K562 (cell line): ENCODE measurements at regions not wholly inside any gene's neighbourhood (a gene's known extent, or its start where the extent isn't known, plus 50 kb on each side); places are given as distances from the start of the nearest gene placed in this dataset.

Experiments used
- ATAC-seq: fragments of 200-7000 bp; cut with Tn5 transposase; 3 replicates; pipeline ENCODE4 v1.9.1; 2020; ENCODE audit warnings: moderate library complexity
- BruUV-seq: library from RNA; stranded (reverse); fragments of 400-500 nt; replicated peaks from 2 replicates; lab custom pipeline; 2021; lab: Mats Ljungman, UMichigan
- CTCF ChIA-PET: fragments of 300-600 bp; formaldehyde crosslinking; extraction: SDS; loops from one replicate; lab custom pipeline; 2021; ENCODE audit warnings: low intra/inter-chr PET ratio; lab: Yijun Ruan, JAX
- POLR2A ChIA-PET: fragments of 300-600, 350-650 bp; sonication (Branson Sonifier 250); formaldehyde crosslinking; extraction: SDS; loops from one replicate; lab custom pipeline; 2021; ENCODE audit warnings: antibody characterized with exemption, inconsistent platforms; lab: Yijun Ruan, JAX
- DNase-seq, 4 experiments: peaks; one replicate each; pipeline versions ENCODE4 v3.0.0 to v3.0.0-alpha.2; 2011 to 2018; ENCODE audit warnings: low spot score in 3 of 4, mixed read lengths in 3 of 4; ENCODE audit errors: extremely low read depth in 1 of 4
- FAIRE-seq: peaks from 2 replicates; lab custom pipeline; 2011; peaks lifted over from hg19 to GRCh38; lab: Jason Lieb, UNC
- H2AFZ ChIP-seq: 2 replicates; pipeline ENCODE4 v1.6.0; 2011; ENCODE audit warnings: low read depth, low read length, control low read depth, inconsistent platforms
- H3K27ac ChIP-seq: fragments of 200-600 bp; 3 replicates; pipeline ENCODE4 v1.8.0; 2011; ENCODE audit warnings: low read depth, mild to moderate bottlenecking, control low read depth, inconsistent platforms, low read length, moderate library complexity, mixed read lengths; ENCODE audit errors: extremely low read depth
- H3K27me3 ChIP-seq, 2 experiments: fragments of 300-600 bp in 1 of 2; 2 replicates in 1 of 2; 3 replicates in 1 of 2; pipeline versions ENCODE4 v1.6.0 to v1.8.0; 2011; ENCODE audit warnings: inconsistent platforms in 2 of 2, low read length in 2 of 2, mild to moderate bottlenecking in 1 of 2, mixed read lengths in 1 of 2, moderate library complexity in 1 of 2; ENCODE audit not compliant: control insufficient read depth in 2 of 2, insufficient read depth in 2 of 2
- H3K36me3 ChIP-seq: fragments of 300-600 bp; 3 replicates; pipeline ENCODE4 v1.8.0; 2011; ENCODE audit warnings: mild to moderate bottlenecking, low read length, inconsistent platforms; ENCODE audit not compliant: control insufficient read depth, insufficient read depth
- H3K4me1 ChIP-seq, 2 experiments: fragments of 200-600 bp in 1 of 2; replicated peaks in 1 of 2; 2 replicates in 1 of 2; 3 replicates in 1 of 2; pipeline versions ENCODE4 v1.5.1 to v1.8.0; 2011; ENCODE audit warnings: inconsistent platforms in 2 of 2, low read length in 2 of 2, mild to moderate bottlenecking in 1 of 2, mixed read lengths in 1 of 2, moderate library complexity in 1 of 2; ENCODE audit not compliant: control insufficient read depth in 2 of 2, insufficient read depth in 2 of 2
- H3K4me2 ChIP-seq: 2 replicates; pipeline ENCODE4 v1.6.1; 2011; ENCODE audit warnings: low read length, control low read depth, inconsistent platforms, mixed read lengths; ENCODE audit not compliant: insufficient read depth
- H3K4me3 ChIP-seq: fragments of 200-600 bp; sonication (generic), shearing (Covaris generic); 2 replicates; pipeline ENCODE4 v1.5.1; 2016; ENCODE audit warnings: control low read depth, inconsistent platforms
- H3K79me2 ChIP-seq: fragments of 200-600 bp; 3 replicates; pipeline ENCODE4 v1.8.0; 2011; ENCODE audit warnings: low read length, inconsistent platforms; ENCODE audit not compliant: control insufficient read depth, insufficient read depth
- H3K9ac ChIP-seq, 2 experiments: 2 replicates each; pipeline versions ENCODE4 v1.6.0 to v1.6.1; 2011; ENCODE audit warnings: low read depth in 2 of 2, low read length in 2 of 2, control low read depth in 1 of 2, inconsistent platforms in 1 of 2, mild to moderate bottlenecking in 1 of 2, mixed read lengths in 1 of 2; ENCODE audit not compliant: insufficient read depth in 1 of 2
- H3K9me1 ChIP-seq: one replicate; pipeline ENCODE4 v1.6.0; 2011; ENCODE audit warnings: inconsistent platforms, mild to moderate bottlenecking, low read length, moderate library complexity; ENCODE audit not compliant: control insufficient read depth, insufficient read depth
- H3K9me3 ChIP-seq: replicated peaks from 2 replicates; pipeline ENCODE4 v1.5.1; 2011; ENCODE audit warnings: low read depth, low read length, inconsistent platforms; ENCODE audit not compliant: control insufficient read depth, insufficient read depth
- H4K20me1 ChIP-seq: replicated peaks from 2 replicates; pipeline ENCODE4 v1.6.1; 2011; ENCODE audit warnings: low read length, inconsistent platforms, mixed read lengths; ENCODE audit not compliant: control insufficient read depth, insufficient read depth
- NCOR1 ChIP-seq: fragments of 450-650 bp; IDR thresholded peaks from 2 replicates; pipeline ENCODE4 v1.6.1; 2016; ENCODE audit warnings: mild to moderate bottlenecking, moderate library complexity
- POLR2B ChIP-seq: fragments of 450-650 bp; IDR thresholded peaks from 2 replicates; pipeline ENCODE4 v1.6.1; 2018; ENCODE audit warnings: low read depth; ENCODE audit not compliant: partially characterized antibody
- TCF3 ChIP-seq: sonication (generic); formaldehyde crosslinking; IDR thresholded peaks from 2 replicates; pipeline ENCODE4 v1.4.0; 2020; ENCODE audit warnings: mild to moderate bottlenecking, missing genetic modification reagents
- TEAD1 ChIP-seq, 2 experiments: fragments of 450-650 bp in 1 of 2; sonication (generic) in 1 of 2; formaldehyde crosslinking; IDR thresholded peaks; 2 replicates each; pipeline versions ENCODE4 v1.4.0 to v1.8.0; 2020 to 2022; ENCODE audit warnings: mild to moderate bottlenecking in 2 of 2, missing genetic modification reagents in 1 of 2
- XRCC5 ChIP-seq: fragments of 200-400 bp; formaldehyde crosslinking; IDR thresholded peaks from 2 replicates; pipeline ENCODE4 v1.6.1; 2017; ENCODE audit warnings: low read depth, mild to moderate bottlenecking, low read length
- ZBTB17 ChIP-seq: fragments of 450-650 bp; formaldehyde crosslinking; IDR thresholded peaks from 2 replicates; pipeline ENCODE4 v1.4.0; 2020; ENCODE audit warnings: mild to moderate bottlenecking
- ZKSCAN3 ChIP-seq: fragments of 250-450 bp; sonication (Bioruptor Pico); IDR thresholded peaks from 2 replicates; pipeline ENCODE4 v1.4.0; 2020
- ZNF174 ChIP-seq: fragments of 250-450 bp; sonication (Bioruptor Pico); IDR thresholded peaks from 2 replicates; pipeline ENCODE4 v1.4.0; 2020; ENCODE audit warnings: mild to moderate bottlenecking
- WGBS: fragments of 100-300 bp; shearing (Covaris generic); methylation state at CpG from one replicate; pipeline ENCODE4 v1.1.6; 2016; ENCODE audit warnings: low coverage, mixed read lengths; ENCODE audit not compliant: insufficient coverage; ENCODE audit errors: missing lambda C conversion rate; 5-methylcytosine and 5-hydroxymethylcytosine counted together
- in situ Hi-C: fragments of 300-500 bp; cut with MboI; formaldehyde crosslinking; loops from 4 replicates; pipeline ENCODE4 v1.15.0; 2018; ENCODE audit warnings: inconsistent platforms, mixed read lengths
- intact Hi-C: fragments of 100-400 bp; cut with micrococcal nuclease; formaldehyde crosslinking; loops from 2 replicates; pipeline ENCODE4 v1.14.2; 2022
- TF ChIP-seq, protein P1 (sequence below): fragments of 150-350 bp; IDR thresholded peaks from 2 replicates; pipeline ENCODE4 v1.6.1; 2014; ENCODE audit warnings: low read depth, mild to moderate bottlenecking, low read length, borderline replicate concordance
- TF ChIP-seq, protein P2 (sequence below): fragments of 150-350 bp; conservative IDR thresholded peaks from 2 replicates; pipeline ENCODE4 v1.6.1; 2014; ENCODE audit warnings: low read length

DNA sequence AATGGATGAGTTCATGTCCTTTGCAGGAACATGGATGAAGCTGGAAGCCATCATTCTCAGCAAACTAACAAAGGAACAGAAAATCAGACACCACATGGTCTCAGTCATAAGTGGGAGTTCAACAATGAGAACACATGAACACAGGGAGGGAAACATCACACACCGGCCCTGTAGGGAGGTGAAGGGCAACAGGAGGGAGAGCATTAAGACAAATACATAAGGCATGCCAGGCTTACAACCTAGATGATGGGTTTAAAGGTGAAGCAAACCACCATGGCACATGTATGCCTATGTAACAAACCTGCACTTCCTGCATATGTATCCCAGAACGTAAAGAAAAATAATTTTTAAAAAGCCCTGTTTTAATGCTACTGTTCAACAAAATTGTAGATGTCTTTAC lies 914.2 kb upstream of the ATXN7L3B start:
- BruUV-seq: no TSS peak
- Histone ChIP-seq H4K20me1 (no peaks in the 10 kb centered on the region), H2AFZ (no peak overlapping the region), H3K9ac (no peak overlapping the region), H3K4me1 (no peaks in the 10 kb centered on the region), H3K4me3 (no peak overlapping the region), H3K9me3 (no peaks in the 10 kb centered on the region; the same call in 1 of the 2 replicates), H3K4me2 (no peak overlapping the region), H3K27ac (no peak overlapping the region), H3K79me2 (no peaks in the 10 kb centered on the region), H3K27me3 (no peaks in the 10 kb centered on the region), H3K9me1 (no peaks in the 10 kb centered on the region), H3K36me3 (no peaks in the 10 kb centered on the region)
- POLR2A ChIA-PET: no interaction called here
- 2% methylated on average over 2 of the region's 2 CpGs for WGBS
- intact Hi-C loops (no loop called here), in situ Hi-C loops (loop anchor here (10.0 kb wide), 1 partner anchor 559 kb away; no protein-coding TSS in a partner anchor)
- no peak for ATAC-seq
- FAIRE-seq: no peak
- CTCF ChIA-PET: no interaction called here
- TF ChIP-seq NCOR1 (no peak), TCF3 (CRISPR knock-in tag) (no peak), XRCC5 (no peak), POLR2B (no peak), TEAD1 (CRISPR knock-in tag; IDR thresholded peaks at IDR 0.05) (no peak), ZBTB17 (CRISPR knock-in tag) (no peak), ZNF174 (CRISPR knock-in tag) (no peak), ZKSCAN3 (CRISPR knock-in tag) (no peak)
- TF ChIP-seq, protein P1, sequence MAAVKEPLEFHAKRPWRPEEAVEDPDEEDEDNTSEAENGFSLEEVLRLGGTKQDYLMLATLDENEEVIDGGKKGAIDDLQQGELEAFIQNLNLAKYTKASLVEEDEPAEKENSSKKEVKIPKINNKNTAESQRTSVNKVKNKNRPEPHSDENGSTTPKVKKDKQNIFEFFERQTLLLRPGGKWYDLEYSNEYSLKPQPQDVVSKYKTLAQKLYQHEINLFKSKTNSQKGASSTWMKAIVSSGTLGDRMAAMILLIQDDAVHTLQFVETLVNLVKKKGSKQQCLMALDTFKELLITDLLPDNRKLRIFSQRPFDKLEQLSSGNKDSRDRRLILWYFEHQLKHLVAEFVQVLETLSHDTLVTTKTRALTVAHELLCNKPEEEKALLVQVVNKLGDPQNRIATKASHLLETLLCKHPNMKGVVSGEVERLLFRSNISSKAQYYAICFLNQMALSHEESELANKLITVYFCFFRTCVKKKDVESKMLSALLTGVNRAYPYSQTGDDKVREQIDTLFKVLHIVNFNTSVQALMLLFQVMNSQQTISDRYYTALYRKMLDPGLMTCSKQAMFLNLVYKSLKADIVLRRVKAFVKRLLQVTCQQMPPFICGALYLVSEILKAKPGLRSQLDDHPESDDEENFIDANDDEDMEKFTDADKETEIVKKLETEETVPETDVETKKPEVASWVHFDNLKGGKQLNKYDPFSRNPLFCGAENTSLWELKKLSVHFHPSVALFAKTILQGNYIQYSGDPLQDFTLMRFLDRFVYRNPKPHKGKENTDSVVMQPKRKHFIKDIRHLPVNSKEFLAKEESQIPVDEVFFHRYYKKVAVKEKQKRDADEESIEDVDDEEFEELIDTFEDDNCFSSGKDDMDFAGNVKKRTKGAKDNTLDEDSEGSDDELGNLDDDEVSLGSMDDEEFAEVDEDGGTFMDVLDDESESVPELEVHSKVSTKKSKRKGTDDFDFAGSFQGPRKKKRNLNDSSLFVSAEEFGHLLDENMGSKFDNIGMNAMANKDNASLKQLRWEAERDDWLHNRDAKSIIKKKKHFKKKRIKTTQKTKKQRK: no peak
- TF ChIP-seq, protein P2, sequence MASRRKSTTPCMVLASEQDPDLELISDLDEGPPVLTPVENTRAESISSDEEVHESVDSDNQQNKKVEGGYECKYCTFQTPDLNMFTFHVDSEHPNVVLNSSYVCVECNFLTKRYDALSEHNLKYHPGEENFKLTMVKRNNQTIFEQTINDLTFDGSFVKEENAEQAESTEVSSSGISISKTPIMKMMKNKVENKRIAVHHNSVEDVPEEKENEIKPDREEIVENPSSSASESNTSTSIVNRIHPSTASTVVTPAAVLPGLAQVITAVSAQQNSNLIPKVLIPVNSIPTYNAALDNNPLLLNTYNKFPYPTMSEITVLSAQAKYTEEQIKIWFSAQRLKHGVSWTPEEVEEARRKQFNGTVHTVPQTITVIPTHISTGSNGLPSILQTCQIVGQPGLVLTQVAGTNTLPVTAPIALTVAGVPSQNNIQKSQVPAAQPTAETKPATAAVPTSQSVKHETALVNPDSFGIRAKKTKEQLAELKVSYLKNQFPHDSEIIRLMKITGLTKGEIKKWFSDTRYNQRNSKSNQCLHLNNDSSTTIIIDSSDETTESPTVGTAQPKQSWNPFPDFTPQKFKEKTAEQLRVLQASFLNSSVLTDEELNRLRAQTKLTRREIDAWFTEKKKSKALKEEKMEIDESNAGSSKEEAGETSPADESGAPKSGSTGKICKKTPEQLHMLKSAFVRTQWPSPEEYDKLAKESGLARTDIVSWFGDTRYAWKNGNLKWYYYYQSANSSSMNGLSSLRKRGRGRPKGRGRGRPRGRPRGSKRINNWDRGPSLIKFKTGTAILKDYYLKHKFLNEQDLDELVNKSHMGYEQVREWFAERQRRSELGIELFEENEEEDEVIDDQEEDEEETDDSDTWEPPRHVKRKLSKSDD: no peak
- DNase-seq: no peak
